ENCODE measurements at regions not wholly inside any gene's neighbourhood (a gene's known extent, or its start where the extent isn't known, plus 50 kb on each side); places are given as distances from the start of the nearest gene placed in this dataset.
"Not testable (repeated sequence)": the region's sequence is repeated elsewhere in the genome, so short reads cannot be mapped to it uniquely, and the experiment has no call there.

GRCh38 chr3:118144919-118145318 lies 889.7 kb downstream of the IGSF11 start:
- H3K36me3 ChIP-seq (replicated peaks; ENCODE audit: low read depth, low read length), result no peaks in the 10 kb centered on the region
- TF ChIP-seq CTCF (IDR thresholded peaks at IDR 0.05; ENCODE audit: low read depth, low read length), result no peak
- H4K20me1 ChIP-seq (ENCODE audit: insufficient read depth, low read length), result no peaks in the 10 kb centered on the region
- no peaks in the 10 kb centered on the region for H3K4me1 ChIP-seq (ENCODE audit: low read length)
- no peaks in the 10 kb centered on the region for H3K79me2 ChIP-seq (ENCODE audit: low read length)
- H2AFZ ChIP-seq (ENCODE audit: low read depth, low read length), result no peak overlapping the region
- H3K4me3 ChIP-seq (ENCODE audit: low read length), result no peak overlapping the region
- H3K27ac ChIP-seq (ENCODE audit: low read length), result no peak overlapping the region
- H3K9me3 ChIP-seq (ENCODE audit: insufficient read depth, low read length), result no peaks in the 10 kb centered on the region
- H3K4me2 ChIP-seq (ENCODE audit: low read length), result no peak overlapping the region
- H3K27me3 ChIP-seq (ENCODE audit: low read depth, low read length), result no peaks in the 10 kb centered on the region
- no peak overlapping the region for H3K9ac ChIP-seq (ENCODE audit: low read length)

- TF ChIP-seq EZH2phosphoT487 (IDR thresholded peaks at IDR 0.05; ENCODE audit: low read depth) (no peak), CTCF (IDR thresholded peaks at IDR 0.05; ENCODE audit: low read depth, low read length) (no peak)
- Histone ChIP-seq H3K9me3 (ENCODE audit: insufficient read depth, low read length) (no peaks in the 10 kb centered on the region), H3K4me2 (ENCODE audit: low read length) (no peak overlapping the region)
Measured at GRCh38 chr3:118146658-118147375, 887.8 kb downstream of the IGSF11 start.

GRCh38 chr3:118151164-118151563 lies 883.5 kb downstream of the IGSF11 start:
- Histone ChIP-seq H3K4me3 (ENCODE audit: low read length) (no peak overlapping the region), H3K9me3 (ENCODE audit: insufficient read depth, low read length) (no peaks in the 10 kb centered on the region), H3K4me1 (ENCODE audit: low read length) (no peaks in the 10 kb centered on the region), H2AFZ (ENCODE audit: low read depth, low read length) (no peak overlapping the region), H3K9ac (ENCODE audit: low read length) (no peak overlapping the region), H3K27ac (ENCODE audit: low read length) (no peak overlapping the region), H3K79me2 (ENCODE audit: low read length) (no peaks in the 10 kb centered on the region), H3K27me3 (ENCODE audit: low read depth, low read length) (no peaks in the 10 kb centered on the region), H3K36me3 (replicated peaks; ENCODE audit: low read depth, low read length) (no peaks in the 10 kb centered on the region), H3K4me2 (ENCODE audit: low read length) (no peak overlapping the region), H4K20me1 (ENCODE audit: insufficient read depth, low read length) (no peaks in the 10 kb centered on the region)
- no peak for TF ChIP-seq EZH2phosphoT487 (IDR thresholded peaks at IDR 0.05; ENCODE audit: low read depth)
- no peak for TF ChIP-seq CTCF (IDR thresholded peaks at IDR 0.05; ENCODE audit: low read depth, low read length)

More at GRCh38 chr3:118146658-118147375, 887.8 kb downstream of the IGSF11 start:
- Histone ChIP-seq H4K20me1 (ENCODE audit: insufficient read depth, low read length) (no peaks in the 10 kb centered on the region), H3K36me3 (replicated peaks; ENCODE audit: low read depth, low read length) (no peaks in the 10 kb centered on the region), H3K27ac (ENCODE audit: low read length) (no peak overlapping the region), H3K9ac (ENCODE audit: low read length) (no peak overlapping the region), H2AFZ (ENCODE audit: low read depth, low read length) (no peak overlapping the region), H3K79me2 (ENCODE audit: low read length) (no peaks in the 10 kb centered on the region), H3K4me3 (ENCODE audit: low read length) (no peak overlapping the region), H3K4me1 (ENCODE audit: low read length) (no peaks in the 10 kb centered on the region), H3K27me3 (ENCODE audit: low read depth, low read length) (no peaks in the 10 kb centered on the region)

GRCh38 chr3:118162627-118163588 lies 871.7 kb downstream of the IGSF11 start:
- not testable (repeated sequence) for H3K4me3 ChIP-seq (ENCODE audit: low read length); H3K27me3 ChIP-seq (ENCODE audit: low read depth, low read length); H2AFZ ChIP-seq (ENCODE audit: low read depth, low read length); H3K36me3 ChIP-seq (replicated peaks; ENCODE audit: low read depth, low read length); H4K20me1 ChIP-seq (ENCODE audit: insufficient read depth, low read length); H3K9me3 ChIP-seq (ENCODE audit: insufficient read depth, low read length); H3K9ac ChIP-seq (ENCODE audit: low read length); H3K27ac ChIP-seq (ENCODE audit: low read length); H3K4me2 ChIP-seq (ENCODE audit: low read length); H3K4me1 ChIP-seq (ENCODE audit: low read length); H3K79me2 ChIP-seq (ENCODE audit: low read length)

Data from OCI-LY3 (cell line).